ENCODE measurements at regions not wholly inside any gene's neighbourhood (a gene's known extent, or its start where the extent isn't known, plus 50 kb on each side); places are given as distances from the start of the nearest gene placed in this dataset.

GRCh38 chr13:68748038-68748437 lies 1359.6 kb upstream of the ATXN8OS start:
- POLR2A ChIA-PET: no interaction called here
- no peak for DNase-seq (ENCODE audit: extremely low spot score)
- CTCF ChIA-PET: no interaction called here
- TF ChIP-seq CTCF (IDR thresholded peaks at IDR 0.05; ENCODE audit: control extremely low read depth, extremely low read depth, low read depth, missing control alignments): no peak

- no peak for DNase-seq (ENCODE audit: extremely low spot score)
- no peak for TF ChIP-seq CTCF (IDR thresholded peaks at IDR 0.05; ENCODE audit: control extremely low read depth, extremely low read depth, low read depth, missing control alignments)
- ChIA-PET CTCF (no interaction called here), POLR2A (no interaction called here)
Observed at GRCh38 chr13:68745502-68745901, 1362.1 kb upstream of the ATXN8OS start.

GRCh38 chr13:68736961-68737360 lies 1370.7 kb upstream of the ATXN8OS start:
- TF ChIP-seq CTCF (IDR thresholded peaks at IDR 0.05; ENCODE audit: control extremely low read depth, extremely low read depth, low read depth, missing control alignments): no peak
- no peak for DNase-seq (ENCODE audit: extremely low spot score)
- CTCF ChIA-PET: no interaction called here

GRCh38 chr13:68727798-68728197 lies 1379.8 kb upstream of the ATXN8OS start:
- ChIA-PET CTCF (no interaction called here), POLR2A (no interaction called here)

More at GRCh38 chr13:68736961-68737360, 1370.7 kb upstream of the ATXN8OS start:
- POLR2A ChIA-PET: no interaction called here

GRCh38 chr13:68727165-68727564 lies 1380.5 kb upstream of the ATXN8OS start:
- POLR2A ChIA-PET: no interaction called here
- TF ChIP-seq CTCF (IDR thresholded peaks at IDR 0.05; ENCODE audit: control extremely low read depth, extremely low read depth, low read depth, missing control alignments): no peak
- CTCF ChIA-PET: no interaction called here
- DNase-seq (ENCODE audit: extremely low spot score): no peak

More at GRCh38 chr13:68727798-68728197, 1379.8 kb upstream of the ATXN8OS start:
- no peak for TF ChIP-seq CTCF (IDR thresholded peaks at IDR 0.05; ENCODE audit: control extremely low read depth, extremely low read depth, low read depth, missing control alignments)
- no peak for DNase-seq (ENCODE audit: extremely low spot score)

GRCh38 chr13:68719815-68720214 lies 1387.8 kb upstream of the ATXN8OS start:
- ChIA-PET CTCF (no interaction called here), POLR2A (no interaction called here)
- DNase-seq (ENCODE audit: extremely low spot score): no peak
- TF ChIP-seq CTCF (IDR thresholded peaks at IDR 0.05; ENCODE audit: control extremely low read depth, extremely low read depth, low read depth, missing control alignments): no peak

GRCh38 chr13:68715651-68716050 lies 1392.0 kb upstream of the ATXN8OS start:
- DNase-seq (ENCODE audit: extremely low spot score): no peak
- CTCF ChIA-PET: no interaction called here
- TF ChIP-seq CTCF (IDR thresholded peaks at IDR 0.05; ENCODE audit: control extremely low read depth, extremely low read depth, low read depth, missing control alignments): no peak
- POLR2A ChIA-PET: no interaction called here

Data from GM10248 (cell line).